ENCODE measurements at regions not wholly inside any gene's neighbourhood (a gene's known extent, or its start where the extent isn't known, plus 50 kb on each side); places are given as distances from the start of the nearest gene placed in this dataset.

DNA sequence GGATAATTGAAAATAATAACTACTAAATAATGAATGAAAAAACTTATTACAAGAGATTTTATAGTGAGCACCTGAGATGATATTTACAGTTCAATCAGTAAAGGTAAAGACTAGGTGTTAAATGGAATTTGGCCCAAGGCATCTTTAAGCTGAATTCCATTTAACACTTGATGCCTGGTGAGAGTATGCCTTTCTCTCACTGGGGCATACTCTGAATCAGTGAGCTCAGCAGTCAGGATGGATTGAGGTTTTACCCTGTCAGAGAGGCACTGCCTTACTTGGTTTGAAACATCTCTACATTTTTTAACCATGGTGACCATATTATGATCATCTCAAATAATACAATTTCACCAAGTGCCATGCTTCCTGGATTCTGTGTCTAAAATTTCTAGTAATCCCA, 1416.3 kb downstream of the MAT2B start:
- DNase-seq, result no peak

DNA sequence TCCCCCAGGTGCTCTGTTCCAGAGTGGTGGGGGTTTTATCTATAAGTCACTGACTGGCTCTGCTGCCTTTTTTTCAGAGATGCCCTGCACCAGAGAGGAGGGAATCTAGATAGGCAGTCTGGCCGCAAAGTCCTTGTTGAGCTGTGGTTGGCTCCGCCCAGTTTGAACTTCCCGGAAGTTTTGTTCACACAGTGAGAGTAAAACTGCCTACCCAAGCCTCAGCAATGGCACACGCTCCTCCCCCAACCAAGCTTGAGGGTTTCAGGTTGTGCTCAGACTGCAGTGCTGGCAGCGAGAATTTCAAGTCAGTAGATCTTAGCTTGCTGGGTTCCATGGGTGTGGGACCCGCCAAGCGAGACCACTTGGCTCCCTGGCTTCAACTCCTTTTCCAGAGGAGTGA, 1428.6 kb downstream of the MAT2B start:
- DNase-seq, result no peak

DNA sequence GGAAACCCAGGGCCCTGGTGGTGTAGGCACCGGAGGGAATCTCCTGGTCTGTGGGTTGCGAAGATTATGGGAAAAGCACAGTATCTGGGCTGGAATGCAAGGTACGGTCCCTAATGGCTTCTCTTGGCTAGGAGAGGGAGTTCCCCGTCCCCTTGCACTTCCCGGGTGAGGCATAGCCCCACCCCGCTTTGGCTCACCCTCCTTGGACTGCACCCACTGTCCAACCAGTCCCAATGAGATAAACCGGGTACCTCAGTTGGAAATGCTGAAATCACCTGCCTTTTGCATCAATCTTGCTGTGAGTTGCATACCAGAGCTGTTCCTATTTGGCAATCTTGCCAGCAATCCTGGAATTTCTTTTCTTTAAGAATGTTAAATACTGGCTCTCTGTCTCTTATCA, 1429.1 kb downstream of the MAT2B start:
- DNase-seq, result no peak

DNA sequence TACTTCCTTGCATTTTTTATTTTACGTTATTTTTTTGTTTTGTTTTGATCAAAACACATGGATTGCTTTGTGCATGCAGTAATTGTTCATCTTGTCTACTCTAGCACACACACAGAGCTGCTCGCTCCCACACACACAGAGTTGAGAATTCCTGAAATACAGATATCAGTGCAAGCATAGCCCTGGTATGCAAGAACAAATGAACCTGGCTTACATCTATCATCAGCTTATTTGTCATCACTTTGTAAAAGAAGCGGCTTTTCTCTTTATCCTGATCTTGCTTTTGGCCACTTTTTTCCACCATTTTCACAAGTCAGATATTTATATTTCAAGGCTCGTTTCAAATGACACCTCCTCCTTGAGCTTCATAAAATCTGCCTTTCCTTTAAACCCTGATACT, 1435.7 kb downstream of the MAT2B start:
- DNase-seq, result no peak

DNA sequence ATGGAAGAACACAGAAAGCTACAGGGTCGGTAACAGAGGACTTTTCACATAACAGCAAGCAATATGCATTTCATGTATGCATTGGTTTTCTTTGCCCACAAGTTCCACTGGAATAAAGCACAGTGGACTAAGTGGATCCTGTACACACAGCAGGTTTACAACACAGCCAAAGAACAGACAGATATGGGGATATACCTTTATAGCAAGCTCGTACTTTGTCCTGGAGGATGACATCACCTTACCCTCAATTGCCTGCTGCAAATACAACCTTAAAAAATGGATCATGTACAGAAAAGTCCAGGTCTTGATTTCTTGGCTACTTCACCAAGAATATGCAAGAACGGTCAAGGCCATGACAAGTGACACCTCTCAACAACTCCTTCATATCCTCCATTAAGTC, 1445.5 kb downstream of the MAT2B start:
- DNase-seq, result no peak

DNA sequence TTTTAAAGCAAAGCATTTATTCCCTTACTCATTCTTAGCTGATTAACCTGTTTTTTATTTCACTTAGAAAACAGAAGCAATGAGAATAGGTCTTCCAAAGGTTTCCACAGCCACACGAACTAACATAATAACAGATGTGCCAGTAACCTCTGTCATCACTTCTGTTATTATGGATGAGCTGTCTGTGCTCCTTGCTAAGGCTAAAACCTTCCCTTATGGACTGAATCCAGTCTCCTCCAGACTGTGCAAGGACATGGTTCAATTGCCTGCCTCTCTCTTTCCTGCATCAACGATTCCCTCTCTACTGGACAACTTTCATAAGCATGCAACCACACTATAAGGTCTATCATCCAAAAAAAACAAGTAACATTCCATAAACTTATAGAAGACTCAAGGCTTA, 1446.2 kb downstream of the MAT2B start:
- no peak for DNase-seq

DNA sequence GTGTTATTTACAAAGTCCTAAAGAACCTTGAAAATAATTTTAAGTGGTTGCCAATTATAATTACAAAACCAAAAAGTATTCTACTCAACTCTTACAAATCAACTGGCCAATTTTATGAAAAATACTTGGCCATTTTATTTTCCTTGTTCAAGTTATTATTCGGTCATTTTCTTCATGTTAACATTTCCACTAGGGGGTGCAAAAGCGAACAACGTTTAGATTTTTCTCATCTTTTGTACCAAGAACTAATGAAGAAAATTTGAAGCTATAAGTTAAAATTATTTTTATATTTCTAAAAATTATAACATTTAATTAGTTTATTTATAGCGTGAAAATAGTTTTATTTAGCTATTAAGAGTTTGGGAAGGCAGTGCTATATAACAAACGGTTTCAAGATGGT, 1453.3 kb downstream of the MAT2B start:
- DNase-seq, result no peak

DNA sequence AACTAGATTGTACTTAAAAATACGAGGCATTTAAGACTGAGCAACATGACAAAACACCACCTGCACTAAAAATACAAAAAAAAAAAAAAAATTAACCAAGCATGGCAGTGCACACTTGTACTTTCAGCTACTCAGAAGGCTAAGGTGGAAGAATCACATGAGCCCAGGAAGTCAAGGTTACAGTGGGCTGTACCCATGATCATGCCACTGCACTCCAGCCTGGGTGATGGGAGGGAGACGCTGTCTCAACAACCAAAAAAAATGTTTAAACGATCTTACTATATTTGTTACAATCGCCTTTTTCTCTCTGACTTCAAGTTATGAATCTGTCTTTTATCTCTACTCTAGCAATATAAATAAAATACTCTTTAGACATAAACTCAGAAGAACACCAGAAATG, 1454.3 kb downstream of the MAT2B start:
- no peak for DNase-seq

DNA sequence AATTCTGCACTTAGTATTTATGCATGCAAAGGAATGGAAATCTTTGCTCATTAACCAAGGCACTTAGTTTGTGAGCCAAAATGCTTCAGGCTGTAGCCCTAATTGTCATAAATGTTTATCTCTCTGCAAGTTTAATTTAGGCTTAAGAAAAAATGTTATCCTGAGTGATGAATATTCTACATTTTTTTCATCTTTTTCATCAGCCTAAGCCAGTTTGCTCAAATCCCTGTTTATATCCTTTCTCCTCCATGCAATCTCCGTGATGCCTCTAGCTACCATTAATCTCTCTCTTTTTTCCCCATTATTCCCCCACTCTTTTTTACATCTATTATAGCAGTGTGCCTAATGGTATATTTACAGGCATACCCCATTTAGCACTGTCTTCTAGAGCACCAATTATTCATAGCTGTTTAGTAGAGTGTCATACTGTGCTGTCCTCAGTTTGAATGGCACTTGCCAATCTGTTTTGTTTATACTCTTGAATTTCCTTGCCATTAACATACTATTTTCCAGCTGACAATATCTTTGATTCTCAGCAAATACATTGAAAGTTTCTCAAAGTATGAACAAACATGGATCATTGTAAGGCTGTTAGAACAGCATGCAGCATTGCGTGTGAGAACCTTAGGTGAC, 1457.0 kb downstream of the MAT2B start:
- no peak for DNase-seq

DNA sequence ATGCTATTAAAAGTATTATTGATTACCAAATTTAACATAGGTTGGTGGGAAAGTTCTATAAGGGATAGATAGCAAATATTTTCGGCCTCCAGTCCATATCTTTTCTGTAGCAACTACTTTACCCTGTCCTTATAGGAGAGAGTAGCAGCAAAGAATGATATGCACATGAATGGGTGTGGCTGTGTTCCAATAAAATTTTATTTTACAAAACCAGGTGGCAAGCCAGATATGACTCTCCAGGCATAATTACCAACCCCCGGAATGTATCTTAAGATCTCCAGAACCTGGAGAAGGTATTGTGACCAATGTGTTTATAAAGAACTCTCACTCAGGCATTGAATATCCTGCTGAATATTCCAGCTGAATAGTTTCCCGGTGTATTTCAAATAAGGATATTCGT, 1461.2 kb downstream of the MAT2B start:
- DNase-seq, result no peak

DNA sequence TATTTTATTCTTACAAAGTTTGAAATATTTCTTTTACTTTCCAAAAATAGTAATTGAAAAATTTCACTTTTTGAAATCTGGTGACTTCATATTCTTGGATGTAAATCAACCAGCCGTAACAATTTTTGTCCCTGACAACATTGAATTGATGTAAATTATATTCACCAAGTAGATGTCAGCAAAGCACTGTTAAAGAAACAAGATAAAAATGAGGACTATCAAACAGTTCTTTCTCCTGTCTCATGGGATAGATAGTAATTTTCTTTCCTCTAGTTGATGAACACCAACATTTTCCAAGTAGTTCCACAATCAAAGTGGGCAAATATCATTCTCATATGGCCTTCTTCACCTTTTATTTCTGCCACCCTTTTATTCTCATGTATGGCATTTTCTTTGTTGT, 1461.9 kb downstream of the MAT2B start:
- DNase-seq, result no peak

DNA sequence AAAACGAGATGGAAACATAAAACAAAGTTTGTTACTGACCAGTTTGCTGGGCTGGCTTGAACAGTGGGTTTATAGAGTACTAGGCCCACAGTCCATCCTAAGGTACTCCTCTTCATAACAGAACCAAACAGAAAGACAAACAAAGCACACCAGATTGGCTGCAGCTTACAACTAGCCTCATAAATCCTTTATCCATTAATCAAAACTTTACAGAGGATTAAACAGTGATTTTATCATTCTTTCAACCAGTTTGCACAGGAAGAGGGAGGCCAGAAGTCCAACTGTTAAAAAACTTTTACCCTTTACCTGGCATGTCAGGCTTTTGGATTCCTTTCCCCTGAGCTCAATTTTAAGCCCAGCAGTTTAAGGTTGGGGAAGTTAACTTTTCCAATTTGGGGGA, 1467.6 kb downstream of the MAT2B start:
- DNase-seq, result no peak

DNA sequence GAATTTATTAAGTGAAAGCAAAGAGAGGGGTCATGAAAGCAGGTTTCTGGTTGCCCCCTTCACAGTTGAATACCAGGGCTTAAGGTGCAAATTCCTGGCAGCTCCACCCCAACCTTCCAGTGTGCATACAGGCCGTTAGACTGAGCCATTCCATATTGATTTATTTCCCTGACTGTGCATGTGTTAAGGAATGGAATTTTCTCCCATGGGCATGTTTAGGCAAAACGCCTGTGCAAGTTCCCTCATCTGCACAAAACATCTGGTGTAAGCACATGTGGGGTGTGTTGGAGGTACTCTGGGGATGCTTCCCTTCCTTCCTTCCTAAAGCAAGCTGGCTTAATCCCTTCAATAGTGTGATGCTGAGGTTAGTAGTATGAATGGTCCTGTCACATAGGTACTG, 1470.6 kb downstream of the MAT2B start:
- DNase-seq, result no peak

DNA sequence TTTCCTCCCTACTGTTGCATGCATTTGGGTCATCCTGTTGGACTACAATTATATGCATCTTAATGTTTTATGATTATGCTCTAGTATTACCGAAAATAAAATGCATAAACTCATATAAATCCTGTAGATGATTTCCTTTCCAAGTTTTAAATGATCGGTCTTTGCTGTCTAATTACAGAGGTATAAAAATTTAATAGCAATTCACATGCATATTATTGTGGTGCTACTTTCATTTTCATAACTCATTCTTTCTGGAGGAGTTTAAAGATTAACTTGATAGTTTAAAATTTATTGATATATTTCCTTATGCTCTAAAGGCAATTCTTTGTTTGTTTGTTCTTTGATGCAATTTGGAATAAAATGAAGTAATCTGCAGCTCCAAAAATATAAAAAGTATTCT, 1475.1 kb downstream of the MAT2B start:
- no peak for DNase-seq

DNA sequence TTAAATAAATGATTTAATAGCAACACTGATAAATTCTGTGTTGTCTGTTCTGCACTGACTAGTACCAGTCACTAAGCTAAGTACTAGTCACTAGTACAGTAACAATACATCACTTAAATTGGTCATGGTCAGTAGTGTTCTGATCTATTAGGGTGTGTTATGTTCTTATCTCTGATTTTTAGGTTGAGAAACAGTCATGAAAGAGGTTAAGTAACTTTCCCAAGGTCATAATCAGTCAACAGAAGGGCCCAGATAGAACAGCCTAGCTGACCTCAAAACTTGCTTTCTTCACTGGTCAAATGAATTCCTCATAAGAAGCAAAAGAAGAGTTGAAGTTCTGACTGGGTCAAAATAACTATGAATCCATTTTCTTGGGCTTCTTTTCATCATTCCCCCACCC, 1492.7 kb downstream of the MAT2B start:
- no peak for DNase-seq

DNA sequence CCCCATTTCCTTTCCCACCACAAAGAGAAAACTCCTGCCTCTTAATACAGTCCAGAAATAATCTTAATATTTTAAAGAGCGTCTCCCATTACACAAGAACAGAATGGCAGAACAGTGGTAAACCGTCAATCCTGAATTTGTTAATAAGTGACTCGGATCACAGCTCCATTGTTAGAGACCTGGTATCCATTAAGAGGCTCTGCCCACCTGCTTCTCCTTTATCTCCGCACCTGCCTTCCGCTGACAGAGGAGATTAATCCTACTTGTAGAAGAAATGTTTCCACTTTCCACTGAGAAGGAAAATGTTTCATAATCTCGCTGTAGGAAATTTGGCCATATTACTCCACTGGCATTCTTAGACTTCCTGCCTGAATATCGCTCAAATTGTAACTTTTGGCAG, 1493.2 kb downstream of the MAT2B start:
- no peak for DNase-seq

DNA sequence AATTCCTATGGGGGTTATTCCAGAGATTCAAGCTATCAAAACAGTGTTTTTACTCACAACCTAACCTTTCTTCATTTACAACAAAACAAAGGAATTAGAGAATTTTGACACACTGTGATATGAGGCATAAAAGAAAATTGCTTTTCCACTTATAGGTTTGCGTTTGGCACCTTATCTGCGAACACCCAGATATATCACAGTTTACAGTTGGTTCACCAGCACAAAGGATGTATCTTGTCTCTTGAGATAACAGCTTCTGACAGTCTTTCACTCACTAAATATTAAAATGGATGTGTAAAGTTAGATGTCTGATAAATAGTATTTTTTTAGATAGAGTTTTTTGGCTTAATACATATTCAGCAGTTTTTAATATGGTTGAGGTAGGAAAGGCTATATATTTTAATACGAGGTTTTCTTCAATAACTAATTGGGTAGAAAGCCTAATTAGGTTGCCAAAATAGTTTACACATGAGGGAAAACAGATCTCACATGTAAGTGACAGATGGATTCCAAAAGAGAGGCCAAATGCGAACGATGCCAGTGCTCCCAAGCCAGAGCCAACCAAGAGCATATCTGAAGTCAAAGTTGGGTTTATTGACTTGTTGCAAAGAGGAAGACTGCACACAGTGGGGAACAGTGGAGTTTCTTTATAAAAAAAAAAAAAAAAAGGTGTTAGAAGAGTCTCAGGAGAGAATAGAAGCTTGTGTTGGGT, 1495.2 kb downstream of the MAT2B start:
- no peak for DNase-seq

DNA sequence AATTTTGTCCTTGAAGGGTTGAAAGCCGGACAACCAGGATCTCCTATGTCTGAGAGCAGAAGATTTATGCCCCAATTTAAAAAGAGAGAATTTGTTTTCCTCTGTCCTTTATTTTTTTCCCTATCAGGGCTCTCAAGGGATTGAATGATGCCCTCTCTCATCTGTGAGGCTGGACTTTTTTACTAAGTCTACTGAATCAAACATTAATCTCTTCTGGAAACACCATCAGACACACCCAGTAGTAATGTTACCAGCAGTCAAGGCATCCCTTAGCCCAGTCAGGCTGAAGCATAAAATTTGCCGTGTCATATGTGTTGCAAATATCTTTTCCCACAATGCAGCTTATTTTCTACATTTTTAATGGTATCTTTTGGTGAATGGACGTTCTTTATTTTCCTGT, 1497.9 kb downstream of the MAT2B start:
- no peak for DNase-seq

DNA sequence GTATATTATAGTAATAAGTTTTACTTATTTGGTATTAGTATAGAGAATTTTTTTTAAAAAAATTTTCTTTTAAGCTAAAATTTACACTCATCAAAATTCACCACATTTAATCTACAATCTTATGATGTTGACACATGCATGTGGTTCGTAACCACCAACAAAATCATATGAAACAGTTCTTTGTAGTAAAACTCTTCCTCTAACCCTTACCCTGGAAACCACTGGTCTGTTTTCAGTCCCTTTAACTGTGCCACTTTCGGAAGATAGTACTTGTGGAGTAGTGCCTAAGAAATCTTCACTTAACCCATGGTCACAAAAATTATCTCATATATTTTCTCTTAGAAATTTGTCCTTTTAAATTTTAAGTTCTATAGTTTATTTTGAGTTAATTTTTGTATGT, 1498.8 kb downstream of the MAT2B start:
- no peak for DNase-seq

DNA sequence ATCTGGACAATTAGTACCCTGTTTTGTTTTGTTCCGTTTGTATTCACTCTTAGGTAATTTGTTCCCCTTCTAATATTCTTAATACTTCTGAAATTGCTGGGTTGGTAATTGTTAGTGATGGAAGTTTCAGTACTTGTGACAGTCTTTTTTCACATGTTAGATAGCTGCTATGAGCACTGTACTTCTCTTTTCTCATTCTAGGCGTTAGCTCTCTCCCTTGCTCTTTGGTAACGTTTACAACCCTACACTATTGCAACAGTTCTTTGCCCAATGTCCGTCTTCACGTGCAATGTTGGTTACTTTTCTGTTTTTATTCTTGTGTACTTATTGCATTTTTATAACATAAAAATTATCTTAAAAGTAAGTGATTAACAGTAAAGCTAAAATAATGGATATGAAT, 1509.0 kb downstream of the MAT2B start:
- no peak for DNase-seq

DNA sequence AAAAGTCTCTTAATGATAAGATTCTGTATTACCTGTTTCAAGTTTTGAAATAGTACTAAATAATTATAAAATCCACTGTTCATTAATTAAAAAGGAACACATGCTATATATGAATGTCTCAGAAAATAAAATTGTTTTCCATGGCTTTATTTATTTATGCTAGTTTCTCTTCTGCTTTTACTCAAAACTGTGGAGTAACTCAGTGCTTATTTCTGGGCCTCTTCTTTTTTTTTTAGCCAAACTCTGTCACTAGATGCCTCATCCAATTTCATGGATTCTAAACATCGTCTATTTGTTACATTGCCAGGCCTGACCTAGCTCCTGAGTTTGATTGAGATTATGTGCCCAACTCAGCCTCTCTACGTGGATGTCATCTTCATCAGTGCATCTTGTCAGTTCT, 1509.7 kb downstream of the MAT2B start:
- DNase-seq, result no peak

DNA sequence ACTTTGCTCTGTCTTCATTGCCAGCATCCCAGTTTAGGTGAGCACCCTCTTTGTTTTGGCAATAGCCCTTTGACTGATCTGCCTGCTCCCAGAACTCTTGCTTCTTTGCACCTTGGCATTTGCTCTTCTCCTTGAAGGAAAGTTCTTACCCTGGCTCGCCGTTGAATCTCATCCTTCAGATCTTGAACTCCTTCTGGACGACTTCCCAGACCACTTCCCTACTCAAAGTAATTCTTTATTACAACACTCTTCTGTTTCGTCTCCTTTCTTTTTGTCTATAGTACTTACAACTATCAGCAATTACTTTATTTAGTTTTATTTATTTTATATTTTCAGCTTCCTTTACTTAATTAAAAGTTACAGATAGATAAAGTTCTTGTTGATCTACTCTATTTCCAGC, 1510.1 kb downstream of the MAT2B start:
- no peak for DNase-seq

DNA sequence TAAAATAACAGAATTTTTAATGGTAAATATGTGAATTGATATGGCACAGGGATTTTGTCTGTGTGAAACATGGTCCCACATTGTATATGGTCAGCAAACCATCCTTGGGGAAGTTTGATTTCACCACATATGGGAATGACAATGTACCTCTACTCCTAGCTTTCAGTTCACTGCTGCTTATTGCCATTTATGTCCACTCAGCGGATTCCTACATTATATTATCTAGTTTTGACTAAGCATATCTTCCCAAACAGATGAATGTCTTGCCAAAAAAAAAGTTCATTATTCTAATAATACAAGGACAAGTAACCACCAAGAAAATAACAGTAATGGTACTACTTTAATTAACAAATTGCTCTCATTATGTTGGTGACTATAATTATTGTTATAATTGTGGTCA, 1521.6 kb downstream of the MAT2B start:
- no peak for DNase-seq

DNA sequence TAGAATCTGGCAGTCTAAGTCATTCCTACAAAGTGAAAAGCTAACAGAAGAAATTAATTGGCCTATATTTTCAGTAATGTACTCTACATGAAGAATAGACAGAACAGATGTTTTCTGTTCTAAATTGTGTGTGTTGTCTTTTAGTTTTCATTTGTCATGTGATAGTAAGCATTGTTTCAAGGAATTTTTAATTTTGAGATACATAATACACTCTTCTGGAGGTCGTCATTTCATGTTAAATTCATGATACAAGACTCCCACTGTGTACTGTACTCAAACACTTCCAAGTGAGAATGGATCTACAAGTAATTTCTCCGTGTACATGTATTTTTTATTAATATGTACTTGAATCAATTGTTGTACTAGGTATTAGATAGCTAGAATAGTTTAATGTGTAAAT, 1522.9 kb downstream of the MAT2B start:
- DNase-seq, result no peak

Data from dermis blood vessel endothelial cell (primary cell).